ENCODE measurements at regions not wholly inside any gene's neighbourhood (a gene's known extent, or its start where the extent isn't known, plus 50 kb on each side); places are given as distances from the start of the nearest gene placed in this dataset.

GRCh38 chr2:234269769-234270204, 219.3 kb downstream of the SPP2 start:
- no peak overlapping the region for H3K4me2 ChIP-seq (replicated peaks; ENCODE audit: extremely low read depth, low read length, poor library complexity, severe bottlenecking)
- no peak overlapping the region for H3K9ac ChIP-seq (ENCODE audit: insufficient read depth, low read length, poor library complexity, severe bottlenecking)
- intact Hi-C loops (cut with micrococcal nuclease), result no loop called here
- no peak overlapping the region for H3K4me3 ChIP-seq (replicated peaks in 1 of 3; ENCODE audit: low read depth in 2 of 3, low read length in 3 of 3)
- no peaks in the 10 kb centered on the region for H3K4me1 ChIP-seq (ENCODE audit: control insufficient read depth in 1 of 2, insufficient read depth in 2 of 2, low read length in 2 of 2)
- peaks cover 0 to 3% of the 10 kb centered on the region in 2 donors for H3K27me3 ChIP-seq (ENCODE audit: control insufficient read depth in 2 of 2, insufficient read depth in 2 of 2, low read length in 2 of 2)
- no peaks in the 10 kb centered on the region for H3K79me2 ChIP-seq (ENCODE audit: insufficient read depth, low read length)
- no peak overlapping the region for H3K27ac ChIP-seq (ENCODE audit: low read depth in 1 of 2, low read length in 2 of 2)
- Mint-ChIP-seq H3K27me3 (ENCODE audit: low read depth in 3 of 3) (peaks cover 3 to 16% (median 11%) of the 10 kb centered on the region in 3 donors), H3K27ac (no peak overlapping the region), H3K36me3 (no peaks in the 10 kb centered on the region), H3K9me3 (peaks cover 0 to 2% (median 0%) of the 10 kb centered on the region in 7 donors), H3K4me3 (no peak overlapping the region), H3K4me1 (no peaks in the 10 kb centered on the region)
- WGBS (ENCODE audit: insufficient coverage), result 60% methylated on average over 1 of the region's 2 CpGs
- DNase-seq, result no peak
- H2AFZ ChIP-seq (ENCODE audit: insufficient read depth, low read depth, low read length, poor library complexity, severe bottlenecking), result no peak overlapping the region
- H3K9me3 ChIP-seq (replicated peaks in 1 of 2; ENCODE audit: control insufficient read depth in 1 of 2, insufficient read depth in 1 of 2, low read length in 2 of 2), result no peaks in the 10 kb centered on the region
- H3K36me3 ChIP-seq (replicated peaks in 1 of 2; ENCODE audit: control insufficient read depth in 1 of 2, insufficient read depth in 2 of 2, low read length in 2 of 2), result no peaks in the 10 kb centered on the region
- no peaks in the 10 kb centered on the region for H4K20me1 ChIP-seq (ENCODE audit: insufficient read depth, low read length)
- no peak for TF ChIP-seq CTCF (IDR thresholded peaks at IDR 0.05)

GRCh38 chr2:234267534-234267933, 217.0 kb downstream of the SPP2 start:
- no peak overlapping the region for H3K27ac Mint-ChIP-seq
- Histone ChIP-seq H3K4me3 (replicated peaks in 1 of 3; ENCODE audit: low read depth in 2 of 3, low read length in 3 of 3) (no peak overlapping the region), H4K20me1 (ENCODE audit: insufficient read depth, low read length) (no peaks in the 10 kb centered on the region), H3K36me3 (replicated peaks in 1 of 2; ENCODE audit: control insufficient read depth in 1 of 2, insufficient read depth in 2 of 2, low read length in 2 of 2) (no peaks in the 10 kb centered on the region), H3K27ac (ENCODE audit: low read depth in 1 of 2, low read length in 2 of 2) (no peak overlapping the region), H2AFZ (ENCODE audit: insufficient read depth, low read depth, low read length, poor library complexity, severe bottlenecking) (no peak overlapping the region), H3K9ac (ENCODE audit: insufficient read depth, low read length, poor library complexity, severe bottlenecking) (no peak overlapping the region), H3K27me3 (ENCODE audit: control insufficient read depth in 2 of 2, insufficient read depth in 2 of 2, low read length in 2 of 2) (peaks cover 0 to 3% of the 10 kb centered on the region in 2 donors), H3K79me2 (ENCODE audit: insufficient read depth, low read length) (no peaks in the 10 kb centered on the region), H3K9me3 (replicated peaks in 1 of 2; ENCODE audit: control insufficient read depth in 1 of 2, insufficient read depth in 1 of 2, low read length in 2 of 2) (no peaks in the 10 kb centered on the region), H3K4me1 (ENCODE audit: control insufficient read depth in 1 of 2, insufficient read depth in 2 of 2, low read length in 2 of 2) (no peaks in the 10 kb centered on the region), H3K4me2 (replicated peaks; ENCODE audit: extremely low read depth, low read length, poor library complexity, severe bottlenecking) (no peak overlapping the region)
- WGBS (ENCODE audit: insufficient coverage), result no CpG with 5 or more reads among the region's 1 CpG
- H3K27me3 Mint-ChIP-seq (ENCODE audit: low read depth in 3 of 3), result peaks cover 3 to 14% (median 13%) of the 10 kb centered on the region in 3 donors
- no peak for TF ChIP-seq CTCF (IDR thresholded peaks at IDR 0.05)
- H3K4me3 Mint-ChIP-seq, result no peak overlapping the region
- intact Hi-C loops (cut with micrococcal nuclease), result no loop called here
- DNase-seq, result no peak
- H3K36me3 Mint-ChIP-seq, result no peaks in the 10 kb centered on the region
- no peaks in the 10 kb centered on the region for H3K4me1 Mint-ChIP-seq
- peaks cover 0 to 2% (median 0%) of the 10 kb centered on the region in 7 donors for H3K9me3 Mint-ChIP-seq
